ENCODE measurements at regions not wholly inside any gene's neighbourhood (a gene's known extent, or its start where the extent isn't known, plus 50 kb on each side); places are given as distances from the start of the nearest gene placed in this dataset.

- TF ChIP-seq CTCF (IDR thresholded peaks at IDR 0.05) (no peak), RFX5 (IDR thresholded peaks at IDR 0.05) (no peak), RAD21 (conservative IDR thresholded peaks at IDR 0.05 in 1 of 2, IDR thresholded peaks at IDR 0.05 in 1 of 2) (no peak)
Measured at GRCh38 chr5:118557251-118557661, 431.1 kb downstream of the DTWD2 start.
